Upper lobe of left lung (tissue), 4 donors: ENCODE measurements at regions not wholly inside any gene's neighbourhood (a gene's known extent, or its start where the extent isn't known, plus 50 kb on each side); places are given as distances from the start of the nearest gene placed in this dataset.

Experiments used
- CTCF ChIP-seq, 6 experiments: fragments of 450-650 bp in 4 of 6; fragments of 200-600 bp in 2 of 6; sonication (generic) in 2 of 6; IDR thresholded peaks; one replicate each; pipeline ENCODE4 v1.5.1; 2016 to 2019; ENCODE audit warnings: antibody characterized with exemption in 6 of 6
- EP300 ChIP-seq, 4 donors: sonication (generic); formaldehyde crosslinking; IDR thresholded peaks; one replicate each; pipeline ENCODE4 v1.5.1; 2017; ENCODE audit warnings: antibody characterized with exemption in 4 of 4, control low read depth in 2 of 4
- POLR2AphosphoS5 ChIP-seq, 2 donors: sonication (generic); formaldehyde crosslinking; IDR thresholded peaks; one replicate each; pipeline ENCODE4 v1.5.1; 2017; ENCODE audit warnings: antibody characterized with exemption in 2 of 2

DNA sequence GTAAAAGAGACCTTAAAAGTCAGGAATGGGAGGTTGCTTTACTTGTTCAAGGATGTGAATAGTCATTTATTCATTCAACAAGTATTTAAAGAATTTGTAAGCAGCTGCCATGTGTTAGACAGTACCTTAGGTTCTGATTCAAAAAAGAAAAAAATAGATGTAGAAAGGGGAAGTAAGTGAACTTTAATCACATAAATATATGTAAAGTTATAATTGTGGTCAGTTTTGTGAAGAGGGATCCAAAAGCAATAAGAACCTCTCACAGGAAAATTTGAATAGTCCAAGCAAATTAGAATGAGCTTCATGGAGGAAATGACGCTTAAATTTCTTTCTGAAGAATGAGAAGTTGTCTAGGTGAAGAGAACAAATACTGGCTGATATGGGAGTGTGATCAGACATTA is 596.1 kb upstream of the CITED2 start:
- TF ChIP-seq CTCF (IDR thresholded peaks at IDR 0.05) (no peak), POLR2AphosphoS5 (IDR thresholded peaks at IDR 0.05) (no peak), EP300 (IDR thresholded peaks at IDR 0.05) (no peak)
